Adrenal gland (tissue), 5 donors: ENCODE measurements at regions not wholly inside any gene's neighbourhood (a gene's known extent, or its start where the extent isn't known, plus 50 kb on each side); places are given as distances from the start of the nearest gene placed in this dataset.

Experiments used
- POLR2A ChIP-seq, 2 donors: fragments of 450-650 bp; IDR thresholded peaks; one replicate each; pipeline ENCODE4 v1.6.1; 2017; ENCODE audit warnings: antibody characterized with exemption in 2 of 2, mild to moderate bottlenecking in 2 of 2, moderate library complexity in 1 of 2
- TF ChIP-seq, protein P1 (sequence below), 6 experiments: fragments of 450-650 bp in 4 of 6; fragments of 200-600 bp in 2 of 6; sonication (generic) in 1 of 6; IDR thresholded peaks; 1 replicate in 5 of 6; 2 replicates in 1 of 6; pipeline versions ENCODE4 v1.5.1 to v1.8.0; 2016 to 2021; ENCODE audit warnings: antibody characterized with exemption in 6 of 6, mild to moderate bottlenecking in 2 of 6, moderate library complexity in 1 of 6
- donor health status: DM: no; HTN: no; CAD: no.

DNA sequence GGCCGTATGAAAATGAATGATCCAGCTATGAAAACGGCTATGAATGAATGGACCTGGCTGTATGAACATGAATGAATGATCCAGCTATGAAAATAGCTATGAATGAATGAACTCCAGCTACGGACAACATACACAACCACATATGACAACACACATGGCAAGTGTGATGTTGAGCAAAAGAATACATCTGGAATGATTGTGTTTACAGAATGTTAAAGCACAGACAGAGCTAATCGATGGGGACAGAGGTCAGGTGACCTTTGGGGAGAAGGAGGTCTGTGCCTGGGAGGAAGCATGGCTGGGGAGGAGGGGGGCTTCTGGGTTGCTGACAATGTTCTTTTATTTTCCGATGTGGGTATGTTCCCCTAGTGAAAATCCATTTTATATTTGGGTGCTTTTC lies 174.0 kb upstream of the WSCD1 start:
- no peak for TF ChIP-seq POLR2A (IDR thresholded peaks at IDR 0.05)
- TF ChIP-seq, protein P1, sequence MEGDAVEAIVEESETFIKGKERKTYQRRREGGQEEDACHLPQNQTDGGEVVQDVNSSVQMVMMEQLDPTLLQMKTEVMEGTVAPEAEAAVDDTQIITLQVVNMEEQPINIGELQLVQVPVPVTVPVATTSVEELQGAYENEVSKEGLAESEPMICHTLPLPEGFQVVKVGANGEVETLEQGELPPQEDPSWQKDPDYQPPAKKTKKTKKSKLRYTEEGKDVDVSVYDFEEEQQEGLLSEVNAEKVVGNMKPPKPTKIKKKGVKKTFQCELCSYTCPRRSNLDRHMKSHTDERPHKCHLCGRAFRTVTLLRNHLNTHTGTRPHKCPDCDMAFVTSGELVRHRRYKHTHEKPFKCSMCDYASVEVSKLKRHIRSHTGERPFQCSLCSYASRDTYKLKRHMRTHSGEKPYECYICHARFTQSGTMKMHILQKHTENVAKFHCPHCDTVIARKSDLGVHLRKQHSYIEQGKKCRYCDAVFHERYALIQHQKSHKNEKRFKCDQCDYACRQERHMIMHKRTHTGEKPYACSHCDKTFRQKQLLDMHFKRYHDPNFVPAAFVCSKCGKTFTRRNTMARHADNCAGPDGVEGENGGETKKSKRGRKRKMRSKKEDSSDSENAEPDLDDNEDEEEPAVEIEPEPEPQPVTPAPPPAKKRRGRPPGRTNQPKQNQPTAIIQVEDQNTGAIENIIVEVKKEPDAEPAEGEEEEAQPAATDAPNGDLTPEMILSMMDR (IDR thresholded peaks at IDR 0.05): no peak
